Heart right ventricle (tissue), 16 donors: ENCODE measurements at regions not wholly inside any gene's neighbourhood (a gene's known extent, or its start where the extent isn't known, plus 50 kb on each side); places are given as distances from the start of the nearest gene placed in this dataset.

Source experiments
- ATAC-seq, 8 donors: fragments of 200-7000 bp; cut with Tn5 transposase; one replicate each; pipeline ENCODE4 v1.9.1; 2020; ENCODE audit warnings: mild to moderate bottlenecking in 8 of 8, moderate library complexity in 8 of 8, moderate number of reproducible peaks in 1 of 8
- DNase-seq, 2 donors: peaks; one replicate each; pipeline ENCODE4 v3.0.0-alpha.2; 2020
- H3K27ac ChIP-seq, 10 donors: fragments of 200-600 bp; sonication (generic) in 2 of 10; one replicate each; pipeline versions ENCODE4 v1.5.0 to v1.8.0; 2020 to 2022; ENCODE audit warnings: mild to moderate bottlenecking in 3 of 10
- H3K27me3 ChIP-seq, 7 donors: fragments of 200-600 bp; one replicate each; pipeline ENCODE4 v1.8.0; 2021 to 2022; ENCODE audit warnings: mild to moderate bottlenecking in 2 of 7
- H3K36me3 ChIP-seq, 9 donors: fragments of 200-600 bp; sonication (generic) in 1 of 9; one replicate each; pipeline versions ENCODE4 v1.5.0 to v1.8.0; 2020 to 2022; ENCODE audit warnings: mild to moderate bottlenecking in 2 of 9
- H3K4me1 ChIP-seq, 9 donors: fragments of 200-600 bp; sonication (generic) in 1 of 9; one replicate each; pipeline versions ENCODE4 v1.5.0 to v1.8.0; 2020 to 2022; ENCODE audit warnings: mild to moderate bottlenecking in 4 of 9
- H3K4me3 ChIP-seq, 10 donors: fragments of 200-600 bp; sonication (generic) in 2 of 10; one replicate each; pipeline versions ENCODE4 v1.5.0 to v1.8.0; 2020 to 2022; ENCODE audit warnings: mild to moderate bottlenecking in 7 of 10, moderate library complexity in 2 of 10
- H3K9me3 ChIP-seq, 11 donors: fragments of 200-600 bp in 10 of 11; sonication (generic) in 2 of 11; one replicate each; pipeline versions ENCODE4 v1.5.0 to v1.8.0; 2013 to 2022; ENCODE audit warnings: mild to moderate bottlenecking in 2 of 11, control low read depth in 1 of 11, moderate library complexity in 1 of 11
- CTCF ChIP-seq, 9 donors: fragments of 200-600 bp; sonication (generic) in 2 of 9; IDR thresholded peaks; one replicate each; pipeline versions ENCODE4 v1.5.0 to v1.8.0; 2021 to 2022; ENCODE audit warnings: antibody characterized with exemption in 9 of 9, mild to moderate bottlenecking in 5 of 9, moderate library complexity in 1 of 9
- WGBS, 2 donors: extraction: QIAGEN DNeasy Blood & Tissue Kit; methylation state at CpG; one replicate each; pipeline ENCODE4 v1.1.7; 2013; ENCODE audit warnings: inconsistent platforms in 1 of 2; 5-methylcytosine and 5-hydroxymethylcytosine counted together
- intact Hi-C, 10 donors: fragments of 100-400 bp; cut with DNase I; formaldehyde crosslinking; loops; one replicate each; pipeline versions ENCODE4 v1.11.1 to v1.14.2; 2022
- donor health status: Arrhythmogenic right ventricular cardiomyopathy.
- donor health status: ischemic (EF 13 %, LVEDD 7.1; RV severe dilation, severe dysfunction).
- donor health status: healthy with polysubstance abuse.
- donor health status: DM: no; HTN: yes; CAD: no.
- donor health status: DM: no; HTN: no; CAD: no.
- donor health status: ischemic (EF 25% LVEDD 6.9; RV normal size, moderate dysfunction).
- donor health status: ischemic (EF 25% LVEDD 5.7; RV mildly dilated, moderate dysfunction).
- donor health status: healthy.
- donor health status: DM: yes; HTN: yes; CAD: no.
- donor health status: Ischemic cardiomyopathy.
- donor health status: ischemic (EF 35%, LVEDD 5.7; RV mildly dilated, moderate dysfunction).
- donor health status: nonischemic (EF 11% LVEDD 7.7; RV severe dilation, severe dysfunction).
- donor health status: DM: yes; HTN: yes; CAD: no.
- donor health status: PGD.
- donor health status: ischemic (EF 29% LVEDD 5.4; RV normal size, mild dysfunction).
- donor health status: nonischemic (EF 23%, LVEDD 6.1; RV moderate dilation, normal function).

- peaks cover 0 to 4% (median 0%) of the 10 kb centered on the region in 7 donors for H3K27me3 ChIP-seq
Measured at GRCh38 chr1:67522793-67523192, 92.6 kb upstream of the SERBP1 start.

GRCh38 chr1:67524143-67525052 lies 94.2 kb upstream of the SERBP1 start:
- Histone ChIP-seq H3K4me3 (no peak overlapping the region), H3K9me3 (no peaks in the 10 kb centered on the region), H3K27ac (no peak overlapping the region), H3K4me1 (no peaks in the 10 kb centered on the region), H3K36me3 (no peaks in the 10 kb centered on the region), H3K27me3 (peaks cover 0 to 4% (median 0%) of the 10 kb centered on the region in 7 donors)
- intact Hi-C loops, result no loop called here
- DNase-seq, result no peak
- WGBS, 2 donors, result 72 to 74% methylated on average over 7 of the region's 7 CpGs
- ATAC-seq, result no peak
- TF ChIP-seq CTCF (IDR thresholded peaks at IDR 0.05), result no peak

More at GRCh38 chr1:67522793-67523192, 92.6 kb upstream of the SERBP1 start:
- no peak for ATAC-seq
- Histone ChIP-seq H3K4me1 (no peaks in the 10 kb centered on the region), H3K27ac (no peak overlapping the region), H3K36me3 (no peaks in the 10 kb centered on the region), H3K9me3 (peaks cover 0 to 5% (median 0%) of the 10 kb centered on the region in 11 donors), H3K4me3 (no peak overlapping the region)
- 97 to 98% methylated on average over 4 of the region's 4 CpGs for WGBS, 2 donors
- DNase-seq, result no peak
- intact Hi-C loops, result no loop called here
- TF ChIP-seq CTCF (IDR thresholded peaks at IDR 0.05), result no peak

- no peak for DNase-seq
- intact Hi-C loops, result no loop called here
- TF ChIP-seq CTCF (IDR thresholded peaks at IDR 0.05), result no peak
- H3K4me1 ChIP-seq, result no peaks in the 10 kb centered on the region
- ATAC-seq, result no peak
- no peaks in the 10 kb centered on the region for H3K36me3 ChIP-seq
- H3K27me3 ChIP-seq, result peaks cover 0 to 4% (median 0%) of the 10 kb centered on the region in 7 donors
- no peak overlapping the region for H3K4me3 ChIP-seq
- WGBS, 2 donors, result 78 to 79% methylated on average over 2 of the region's 2 CpGs
- H3K9me3 ChIP-seq, result no peaks in the 10 kb centered on the region
- no peak overlapping the region for H3K27ac ChIP-seq
Measured at GRCh38 chr1:67525053-67525760, 95.0 kb upstream of the SERBP1 start.

- H3K4me3 ChIP-seq, result no peak overlapping the region
- WGBS, 2 donors, result 89 to 92% methylated on average over 4 of the region's 4 CpGs
- ATAC-seq (no peak), DNase-seq (no peak)
- no peak for TF ChIP-seq CTCF (IDR thresholded peaks at IDR 0.05)
- H3K27me3 ChIP-seq, result peaks cover 0 to 4% (median 0%) of the 10 kb centered on the region in 7 donors
- no peak overlapping the region for H3K27ac ChIP-seq
- H3K4me1 ChIP-seq, result no peaks in the 10 kb centered on the region
- intact Hi-C loops, result no loop called here
- H3K9me3 ChIP-seq, result no peaks in the 10 kb centered on the region
- H3K36me3 ChIP-seq, result no peaks in the 10 kb centered on the region
Measured at GRCh38 chr1:67528141-67528540, 97.9 kb upstream of the SERBP1 start.
